NT2/D1 (cell line): ENCODE measurements at regions not wholly inside any gene's neighbourhood (a gene's known extent, or its start where the extent isn't known, plus 50 kb on each side); places are given as distances from the start of the nearest gene placed in this dataset.

ENCODE experiments used
- SUZ12 ChIP-seq: IDR thresholded peaks from 2 replicates; pipeline ENCODE4 v1.6.1; 2011; ENCODE audit not compliant: insufficient read length, insufficient read depth; ENCODE audit errors: extremely low read depth
- ZNF274 ChIP-seq: IDR thresholded peaks from 2 replicates; pipeline ENCODE4 v1.6.1; 2011; ENCODE audit warnings: mild to moderate bottlenecking, low read depth, low read length

DNA sequence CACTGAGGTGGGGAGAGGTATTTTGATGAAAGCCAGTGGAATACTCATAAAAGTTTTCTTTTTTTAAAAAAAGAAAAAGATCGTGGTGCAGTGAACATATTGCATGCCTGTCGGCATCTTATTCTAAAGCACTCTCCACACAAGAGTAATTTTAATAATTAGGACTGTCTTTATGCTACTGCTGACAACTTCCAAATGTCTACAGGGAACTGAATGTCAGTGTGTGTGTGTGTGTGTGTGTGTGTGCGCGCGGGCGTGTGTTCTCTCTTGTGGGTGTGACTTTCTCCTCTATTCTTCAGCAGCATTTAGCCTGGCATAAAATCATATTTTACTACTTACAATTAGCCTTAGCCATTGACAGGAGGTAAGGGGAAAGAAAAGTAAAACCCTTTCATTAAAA lies 268.5 kb downstream of the C3orf38 start:
- no peak for TF ChIP-seq ZNF274
- TF ChIP-seq SUZ12: no peak
